ENCODE measurements at regions not wholly inside any gene's neighbourhood (a gene's known extent, or its start where the extent isn't known, plus 50 kb on each side); places are given as distances from the start of the nearest gene placed in this dataset.
A peak's percentile ranks its signal among the peaks of the same experiment; 100 is the strongest.

DNA sequence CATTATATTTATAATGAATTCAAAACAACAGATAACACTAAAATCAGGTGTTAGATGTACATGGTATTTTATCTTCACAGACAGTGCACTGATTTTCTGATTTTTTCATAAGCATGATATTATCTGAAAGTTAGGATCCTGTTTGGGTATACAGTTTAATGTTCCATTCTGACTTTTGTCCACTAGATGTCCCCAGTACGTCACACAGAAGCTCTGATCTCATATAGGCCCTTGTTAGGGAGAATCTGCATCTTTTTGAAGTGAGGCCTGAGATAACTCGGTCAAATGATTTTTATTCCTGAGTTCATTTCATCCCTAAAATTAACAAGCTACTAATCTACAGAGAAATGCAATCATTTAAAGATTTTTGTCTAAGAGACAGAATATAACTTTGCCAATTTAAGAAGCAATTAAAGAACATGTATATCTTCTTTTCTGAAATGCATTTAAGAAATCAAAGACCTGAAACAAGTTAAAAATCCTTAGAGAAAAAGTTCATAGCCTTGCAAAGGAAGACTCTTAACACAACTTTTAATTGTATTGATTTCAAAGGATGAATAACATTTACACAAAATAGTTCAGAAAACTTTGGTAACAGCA is 72.0 kb upstream of the TES start:
- DNase-seq (ENCODE audit: low spot score): peak; percentile 74
- H3K79me2 ChIP-seq: no peaks in the 10 kb centered on the region
- 13% methylated on average over 2 of the region's 2 CpGs for WGBS (ENCODE audit: low lambda C conversion rate, missing lambda C conversion rate)
- no peak for TF ChIP-seq EZH2 (IDR thresholded peaks at IDR 0.05; ENCODE audit: borderline replicate concordance)
- TF ChIP-seq EZH2phosphoT487 (IDR thresholded peaks at IDR 0.05; ENCODE audit: low read depth, severe bottlenecking, unreplicated experiment): no peak
- TF ChIP-seq CTCF (IDR thresholded peaks at IDR 0.05; ENCODE audit: poor library complexity): peak; percentile 82
- H3K27me3 ChIP-seq: no peaks in the 10 kb centered on the region
- H2AFZ ChIP-seq: peak overlapping the region; percentile 3
- no peaks in the 10 kb centered on the region for H3K9me3 ChIP-seq (ENCODE audit: low read depth)
- no peak overlapping the region for H3K27ac ChIP-seq
- no peak overlapping the region for H3K4me2 ChIP-seq
- no peaks in the 10 kb centered on the region for H3K36me3 ChIP-seq (replicated peaks; ENCODE audit: insufficient read depth, low read depth)
- H3K4me1 ChIP-seq (ENCODE audit: insufficient read depth): peaks cover 9% of the 10 kb centered on the region
- no peak overlapping the region for H3K4me3 ChIP-seq
- no peaks in the 10 kb centered on the region for H4K20me1 ChIP-seq (ENCODE audit: insufficient read depth, poor library complexity, severe bottlenecking)
- H3K9me2 ChIP-seq (replicated peaks; ENCODE audit: insufficient read depth): no peaks in the 10 kb centered on the region

- H3K9me2 ChIP-seq (replicated peaks; ENCODE audit: insufficient read depth): no peaks in the 10 kb centered on the region
- peak overlapping the region; percentile 1 for H3K27ac ChIP-seq
- H3K4me2 ChIP-seq: no peak overlapping the region
- H4K20me1 ChIP-seq (ENCODE audit: insufficient read depth, poor library complexity, severe bottlenecking): no peaks in the 10 kb centered on the region
- no peak overlapping the region for H3K4me3 ChIP-seq
- H3K9me3 ChIP-seq (ENCODE audit: low read depth): no peaks in the 10 kb centered on the region
- no peak for DNase-seq (ENCODE audit: low spot score)
- peak overlapping the region; percentile 3 for H2AFZ ChIP-seq
- peaks cover 9% of the 10 kb centered on the region for H3K4me1 ChIP-seq (ENCODE audit: insufficient read depth)
- TF ChIP-seq EZH2phosphoT487 (IDR thresholded peaks at IDR 0.05; ENCODE audit: low read depth, severe bottlenecking, unreplicated experiment) (no peak), CTCF (IDR thresholded peaks at IDR 0.05; ENCODE audit: poor library complexity) (no peak), EZH2 (IDR thresholded peaks at IDR 0.05; ENCODE audit: borderline replicate concordance) (no peak)
- no peaks in the 10 kb centered on the region for H3K79me2 ChIP-seq
- H3K36me3 ChIP-seq (replicated peaks; ENCODE audit: insufficient read depth, low read depth): no peaks in the 10 kb centered on the region
- H3K27me3 ChIP-seq: no peaks in the 10 kb centered on the region
- WGBS (ENCODE audit: low lambda C conversion rate, missing lambda C conversion rate): 45% methylated on average over 6 of the region's 6 CpGs
Measured at GRCh38 chr7:116139007-116139406, 71.3 kb upstream of the TES start.

GRCh38 chr7:116139807-116140206 is 70.5 kb upstream of the TES start:
- no peak for DNase-seq (ENCODE audit: low spot score)
- TF ChIP-seq EZH2 (IDR thresholded peaks at IDR 0.05; ENCODE audit: borderline replicate concordance): no peak
- TF ChIP-seq CTCF (IDR thresholded peaks at IDR 0.05; ENCODE audit: poor library complexity): no peak
- TF ChIP-seq EZH2phosphoT487 (IDR thresholded peaks at IDR 0.05; ENCODE audit: low read depth, severe bottlenecking, unreplicated experiment): no peak
- Histone ChIP-seq H4K20me1 (ENCODE audit: insufficient read depth, poor library complexity, severe bottlenecking) (no peaks in the 10 kb centered on the region), H3K27ac (no peak overlapping the region), H3K27me3 (no peaks in the 10 kb centered on the region), H3K4me1 (ENCODE audit: insufficient read depth) (peaks cover 9% of the 10 kb centered on the region), H3K9me2 (replicated peaks; ENCODE audit: insufficient read depth) (no peaks in the 10 kb centered on the region), H3K36me3 (replicated peaks; ENCODE audit: insufficient read depth, low read depth) (no peaks in the 10 kb centered on the region), H3K4me2 (no peak overlapping the region), H3K79me2 (no peaks in the 10 kb centered on the region), H3K4me3 (no peak overlapping the region), H2AFZ (no peak overlapping the region), H3K9me3 (ENCODE audit: low read depth) (no peaks in the 10 kb centered on the region)

DNA sequence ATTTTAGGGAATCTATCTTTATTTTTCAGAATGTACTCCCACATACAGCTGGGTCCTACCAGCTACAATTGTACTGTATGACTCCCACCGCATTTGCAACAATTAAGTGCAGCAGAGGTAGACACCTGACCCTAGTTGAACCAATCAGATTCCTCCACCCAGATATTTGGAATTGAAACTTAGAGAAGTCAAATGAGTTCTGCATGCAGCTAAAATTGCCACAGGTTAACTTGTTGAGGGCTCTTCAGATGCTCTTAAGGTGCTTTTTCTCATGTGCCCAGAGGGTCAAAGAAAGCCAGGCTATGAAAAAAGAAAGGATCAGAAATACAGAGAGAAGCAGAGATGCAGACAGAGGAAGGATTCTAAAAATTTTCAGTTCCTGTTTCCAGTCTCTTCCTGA is 68.0 kb upstream of the TES start:
- no peak overlapping the region for H3K4me3 ChIP-seq
- no peaks in the 10 kb centered on the region for H3K36me3 ChIP-seq (replicated peaks; ENCODE audit: insufficient read depth, low read depth)
- DNase-seq (ENCODE audit: low spot score): no peak
- no peaks in the 10 kb centered on the region for H3K79me2 ChIP-seq
- no peaks in the 10 kb centered on the region for H4K20me1 ChIP-seq (ENCODE audit: insufficient read depth, poor library complexity, severe bottlenecking)
- no peak overlapping the region for H3K4me2 ChIP-seq
- H3K9me3 ChIP-seq (ENCODE audit: low read depth): no peaks in the 10 kb centered on the region
- no peaks in the 10 kb centered on the region for H3K9me2 ChIP-seq (replicated peaks; ENCODE audit: insufficient read depth)
- TF ChIP-seq EZH2phosphoT487 (IDR thresholded peaks at IDR 0.05; ENCODE audit: low read depth, severe bottlenecking, unreplicated experiment): no peak
- TF ChIP-seq CTCF (IDR thresholded peaks at IDR 0.05; ENCODE audit: poor library complexity): no peak
- no peak for TF ChIP-seq EZH2 (IDR thresholded peaks at IDR 0.05; ENCODE audit: borderline replicate concordance)
- H3K27me3 ChIP-seq: no peaks in the 10 kb centered on the region
- WGBS (ENCODE audit: low lambda C conversion rate, missing lambda C conversion rate): 96% methylated on average over 1 of the region's 1 CpG
- H3K4me1 ChIP-seq (ENCODE audit: insufficient read depth): peaks cover 9% of the 10 kb centered on the region
- H3K27ac ChIP-seq: no peak overlapping the region
- H2AFZ ChIP-seq: no peak overlapping the region

Data from hepatocyte (in vitro differentiated cells).